ENCODE measurements at regions not wholly inside any gene's neighbourhood (a gene's known extent, or its start where the extent isn't known, plus 50 kb on each side); places are given as distances from the start of the nearest gene placed in this dataset.

GRCh38 chr2:8169443-8169842, 512.4 kb upstream of the ID2 start:
- Histone ChIP-seq H3K9me3 (no peaks in the 10 kb centered on the region), H3K27me3 (no peaks in the 10 kb centered on the region), H3K27ac (replicated peaks in 1 of 4) (no peak overlapping the region), H3K4me3 (no peak overlapping the region), H3K4me1 (no peaks in the 10 kb centered on the region), H3K36me3 (no peaks in the 10 kb centered on the region)
- no peak for DNase-seq (ENCODE audit: extremely low spot score)
- TF ChIP-seq POLR2AphosphoS5 (IDR thresholded peaks at IDR 0.05) (no peak), EP300 (IDR thresholded peaks at IDR 0.05) (no peak), POLR2A (IDR thresholded peaks at IDR 0.05; ENCODE audit: low read depth) (no peak)
- TF ChIP-seq, protein P1, sequence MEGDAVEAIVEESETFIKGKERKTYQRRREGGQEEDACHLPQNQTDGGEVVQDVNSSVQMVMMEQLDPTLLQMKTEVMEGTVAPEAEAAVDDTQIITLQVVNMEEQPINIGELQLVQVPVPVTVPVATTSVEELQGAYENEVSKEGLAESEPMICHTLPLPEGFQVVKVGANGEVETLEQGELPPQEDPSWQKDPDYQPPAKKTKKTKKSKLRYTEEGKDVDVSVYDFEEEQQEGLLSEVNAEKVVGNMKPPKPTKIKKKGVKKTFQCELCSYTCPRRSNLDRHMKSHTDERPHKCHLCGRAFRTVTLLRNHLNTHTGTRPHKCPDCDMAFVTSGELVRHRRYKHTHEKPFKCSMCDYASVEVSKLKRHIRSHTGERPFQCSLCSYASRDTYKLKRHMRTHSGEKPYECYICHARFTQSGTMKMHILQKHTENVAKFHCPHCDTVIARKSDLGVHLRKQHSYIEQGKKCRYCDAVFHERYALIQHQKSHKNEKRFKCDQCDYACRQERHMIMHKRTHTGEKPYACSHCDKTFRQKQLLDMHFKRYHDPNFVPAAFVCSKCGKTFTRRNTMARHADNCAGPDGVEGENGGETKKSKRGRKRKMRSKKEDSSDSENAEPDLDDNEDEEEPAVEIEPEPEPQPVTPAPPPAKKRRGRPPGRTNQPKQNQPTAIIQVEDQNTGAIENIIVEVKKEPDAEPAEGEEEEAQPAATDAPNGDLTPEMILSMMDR (IDR thresholded peaks at IDR 0.05): no peak
- WGBS: 59% methylated on average over 3 of the region's 3 CpGs
- intact Hi-C loops (cut with DNase I): no loop called here

DNA sequence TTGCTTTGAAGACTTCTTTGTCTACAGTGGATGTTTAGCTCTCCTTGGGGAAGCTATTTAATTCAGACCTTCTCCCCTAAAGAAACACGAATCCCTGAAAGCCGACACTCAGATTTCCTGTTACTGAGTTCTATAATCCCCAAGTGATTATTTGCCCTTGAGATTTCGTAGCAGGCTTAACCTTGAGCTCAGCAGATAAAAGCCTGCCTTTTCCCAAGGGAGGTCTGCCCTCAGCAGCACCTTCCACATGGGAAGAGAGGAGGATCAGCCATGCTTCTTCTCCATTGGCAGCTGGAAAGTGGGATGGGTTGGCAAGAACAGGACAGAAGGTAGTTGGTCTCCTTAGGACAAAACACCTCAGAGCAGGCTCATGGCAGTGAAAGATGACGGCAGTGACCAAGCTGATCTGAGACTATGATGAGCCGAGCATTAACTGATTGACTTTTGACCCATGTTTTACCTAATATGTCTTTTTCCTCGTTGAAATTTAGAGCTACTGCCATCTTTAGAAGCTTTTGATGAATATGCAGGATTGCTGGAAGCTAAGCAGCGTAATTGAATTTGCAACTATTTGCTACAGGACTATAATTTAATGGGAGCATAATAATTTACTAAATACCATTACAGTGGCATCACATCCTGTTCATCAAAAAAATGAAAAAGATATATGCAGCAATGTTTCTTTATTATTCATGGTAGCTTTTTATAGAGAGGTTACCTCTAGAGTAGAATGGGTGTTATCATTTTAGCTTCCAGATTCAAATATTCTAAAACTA, 511.1 kb upstream of the ID2 start:
- Histone ChIP-seq H3K9me3 (no peaks in the 10 kb centered on the region), H3K36me3 (no peaks in the 10 kb centered on the region), H3K4me1 (no peaks in the 10 kb centered on the region), H3K27me3 (no peaks in the 10 kb centered on the region), H3K27ac (replicated peaks in 1 of 4) (no peak overlapping the region), H3K4me3 (no peak overlapping the region)
- TF ChIP-seq, protein P1 (IDR thresholded peaks at IDR 0.05): no peak
- TF ChIP-seq POLR2AphosphoS5 (IDR thresholded peaks at IDR 0.05): no peak
- no peak for TF ChIP-seq EP300 (IDR thresholded peaks at IDR 0.05)
- no peak for TF ChIP-seq POLR2A (IDR thresholded peaks at IDR 0.05; ENCODE audit: low read depth)
- intact Hi-C loops (cut with DNase I): no loop called here
- WGBS: 82% methylated on average over 7 of the region's 7 CpGs
- no peak for DNase-seq (ENCODE audit: extremely low spot score)

DNA sequence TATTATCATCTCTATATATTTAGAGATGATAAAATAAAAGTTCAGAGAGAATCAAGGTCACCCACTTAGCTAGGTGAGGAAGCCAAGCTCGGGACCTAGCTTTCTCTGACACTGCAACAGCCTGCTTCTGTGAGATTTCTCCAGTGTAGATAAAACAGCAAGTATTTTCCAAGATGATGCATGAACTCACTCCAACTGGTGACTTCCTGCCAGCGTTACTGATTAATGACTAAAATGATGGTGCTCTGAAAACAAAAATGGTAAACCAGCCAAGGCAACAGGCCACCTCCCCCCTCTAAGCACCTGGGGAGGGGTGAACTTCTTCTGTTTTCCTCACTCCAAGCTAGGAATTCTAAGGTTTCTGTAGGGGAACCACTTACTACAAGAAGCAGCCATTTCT, 510.2 kb upstream of the ID2 start:
- Histone ChIP-seq H3K9me3 (no peaks in the 10 kb centered on the region), H3K4me3 (no peak overlapping the region), H3K27ac (replicated peaks in 1 of 4) (no peak overlapping the region), H3K4me1 (no peaks in the 10 kb centered on the region), H3K36me3 (no peaks in the 10 kb centered on the region), H3K27me3 (no peaks in the 10 kb centered on the region)
- intact Hi-C loops (cut with DNase I): no loop called here
- WGBS: 24% methylated on average over 2 of the region's 2 CpGs
- DNase-seq (ENCODE audit: extremely low spot score): no peak
- TF ChIP-seq POLR2A (IDR thresholded peaks at IDR 0.05; ENCODE audit: low read depth) (no peak), POLR2AphosphoS5 (IDR thresholded peaks at IDR 0.05) (no peak)
- TF ChIP-seq, protein P1 (IDR thresholded peaks at IDR 0.05): no peak

GRCh38 chr2:8172661-8173060, 509.2 kb upstream of the ID2 start:
- intact Hi-C loops (cut with DNase I): no loop called here
- WGBS: 97% methylated on average over 17 of the region's 17 CpGs
- no peak for DNase-seq (ENCODE audit: extremely low spot score)
- Histone ChIP-seq H3K4me3 (no peak overlapping the region), H3K4me1 (no peaks in the 10 kb centered on the region), H3K27me3 (no peaks in the 10 kb centered on the region), H3K9me3 (no peaks in the 10 kb centered on the region), H3K36me3 (no peaks in the 10 kb centered on the region), H3K27ac (replicated peaks in 1 of 4) (no peak overlapping the region)
- TF ChIP-seq POLR2A (IDR thresholded peaks at IDR 0.05; ENCODE audit: low read depth) (no peak), POLR2AphosphoS5 (IDR thresholded peaks at IDR 0.05) (no peak), EP300 (IDR thresholded peaks at IDR 0.05) (no peak)
- TF ChIP-seq, protein P1 (IDR thresholded peaks at IDR 0.05): no peak

All from esophagus muscularis mucosa (tissue), 4 donors.